Mucosa of rectum (tissue), 2 donors: ENCODE measurements at regions not wholly inside any gene's neighbourhood (a gene's known extent, or its start where the extent isn't known, plus 50 kb on each side); places are given as distances from the start of the nearest gene placed in this dataset.
A peak's percentile ranks its signal among the peaks of the same experiment; 100 is the strongest.

Experiments used
- H3K27ac ChIP-seq, 2 donors: one replicate each; pipeline ENCODE4 v1.7.0; 2013; ENCODE audit warnings: inconsistent platforms in 2 of 2, low read depth in 2 of 2, low read length in 2 of 2
- H3K27me3 ChIP-seq, 2 donors: one replicate each; pipeline ENCODE4 v1.7.0; 2013; ENCODE audit warnings: low read length in 2 of 2; ENCODE audit not compliant: control insufficient read depth in 2 of 2, insufficient read depth in 2 of 2
- H3K36me3 ChIP-seq, 2 donors: one replicate each; pipeline ENCODE4 v1.7.0; 2013; ENCODE audit warnings: low read length in 2 of 2; ENCODE audit not compliant: control insufficient read depth in 2 of 2, insufficient read depth in 2 of 2
- H3K4me1 ChIP-seq, 2 donors: one replicate each; pipeline ENCODE4 v1.7.0; 2013; ENCODE audit warnings: low read length in 2 of 2, mild to moderate bottlenecking in 1 of 2; ENCODE audit not compliant: control insufficient read depth in 2 of 2, insufficient read depth in 2 of 2
- H3K4me3 ChIP-seq, 2 donors: one replicate each; pipeline ENCODE4 v1.7.0; 2013; ENCODE audit warnings: low read length in 2 of 2
- H3K9ac ChIP-seq, 2 donors: one replicate each; pipeline ENCODE4 v1.7.0; 2013; ENCODE audit warnings: low read length in 2 of 2, low read depth in 1 of 2, mild to moderate bottlenecking in 1 of 2
- H3K9me3 ChIP-seq, 2 donors: one replicate each; pipeline ENCODE4 v1.7.0; 2013; ENCODE audit warnings: low read length in 2 of 2; ENCODE audit not compliant: control insufficient read depth in 2 of 2
- donor health status: healthy.
- donor health status: Normal muscosa, but diverticular disease.

DNA sequence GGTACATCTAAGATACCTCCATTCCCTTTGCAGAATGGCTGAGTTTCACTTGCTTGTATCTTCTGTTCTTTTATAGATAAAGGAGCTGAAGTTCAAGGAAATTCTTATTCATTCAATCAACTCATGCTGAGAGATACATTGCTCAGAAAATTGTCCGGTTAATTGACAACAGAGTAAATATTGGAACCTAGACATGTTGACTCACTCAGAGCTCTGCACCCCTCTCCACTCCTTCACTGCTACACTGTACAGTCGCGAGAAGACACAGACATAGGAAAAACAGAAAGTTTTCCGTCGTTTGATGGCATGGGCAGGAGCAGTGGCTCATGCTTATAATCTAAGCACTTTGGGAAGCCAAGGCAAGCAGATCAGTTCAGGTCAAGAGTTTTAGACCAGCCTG lies 690.5 kb upstream of the SOX9 start:
- Histone ChIP-seq H3K9ac (no peak overlapping the region), H3K4me3 (no peak overlapping the region), H3K36me3 (no peaks in the 10 kb centered on the region), H3K27ac (no peak overlapping the region), H3K9me3 (peaks cover 0 to 6% of the 10 kb centered on the region in 2 donors), H3K4me1 (no peaks in the 10 kb centered on the region), H3K27me3 (peaks cover 0 to 1% of the 10 kb centered on the region in 2 donors)

DNA sequence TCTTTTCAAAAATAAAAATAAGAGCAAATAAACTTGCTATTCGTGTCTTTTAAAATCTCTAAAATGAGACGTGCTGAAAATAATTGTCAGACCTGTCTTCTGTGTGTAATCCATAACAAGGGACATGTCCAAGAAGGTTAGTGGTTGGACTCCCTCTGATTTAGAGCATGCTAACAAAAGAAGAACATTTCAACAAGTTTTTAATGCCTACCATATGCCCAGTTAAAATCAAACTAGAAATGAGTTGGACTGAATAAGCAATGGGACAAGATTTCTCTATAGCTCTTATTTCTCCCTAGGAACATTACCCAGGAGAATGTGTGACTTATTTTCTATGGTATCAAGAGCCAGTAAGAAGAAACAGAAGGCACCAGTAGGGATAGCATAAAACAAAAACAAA lies 689.7 kb upstream of the SOX9 start:
- H3K4me1 ChIP-seq, result no peaks in the 10 kb centered on the region
- H3K9ac ChIP-seq, result no peak overlapping the region
- H3K9me3 ChIP-seq, result peaks cover 0 to 6% of the 10 kb centered on the region in 2 donors
- H3K27ac ChIP-seq, result no peak overlapping the region
- peaks cover 0 to 1% of the 10 kb centered on the region in 2 donors for H3K27me3 ChIP-seq
- no peaks in the 10 kb centered on the region for H3K36me3 ChIP-seq
- no peak overlapping the region for H3K4me3 ChIP-seq

DNA sequence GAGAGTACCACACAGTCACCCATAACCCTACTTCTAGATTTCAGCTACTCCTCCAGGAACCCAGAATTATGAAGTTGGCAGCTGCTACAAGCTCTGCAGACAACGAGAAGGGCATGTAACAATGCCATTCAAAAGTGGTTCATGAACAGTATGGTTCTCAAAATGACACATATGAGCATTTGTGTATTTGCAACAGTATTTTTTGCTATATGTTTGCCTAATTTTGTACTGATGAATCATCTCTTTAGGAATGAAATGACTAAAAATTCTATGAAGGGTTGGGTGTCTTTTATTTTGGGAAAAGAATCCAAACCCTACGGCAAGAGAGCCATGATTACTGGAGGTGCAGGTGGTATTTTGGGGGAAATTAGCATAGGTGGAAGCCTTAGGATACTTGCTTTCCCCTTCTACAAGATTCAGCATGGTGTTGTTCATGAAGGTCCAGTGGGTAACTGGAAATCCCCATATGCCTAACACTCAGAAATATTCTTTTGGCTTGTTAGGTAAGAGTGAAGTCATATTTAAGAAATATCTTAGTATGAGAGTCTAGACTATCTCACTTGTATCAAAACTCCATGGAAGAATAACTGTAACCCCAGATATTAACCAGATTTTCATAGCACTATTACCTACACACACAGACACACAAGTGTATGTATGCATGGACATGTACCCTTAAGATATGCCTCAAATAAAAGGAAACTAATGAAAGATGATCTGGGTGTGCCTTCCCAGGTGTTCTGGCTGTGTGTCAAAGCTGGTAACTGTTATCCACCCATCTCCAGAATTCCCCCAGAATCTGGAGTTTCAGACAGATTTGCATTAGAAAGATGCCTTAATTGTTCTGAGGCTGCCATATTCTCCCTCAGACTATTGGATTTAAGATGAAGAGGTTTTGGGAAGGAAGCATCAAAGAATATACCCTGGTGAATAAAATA lies 688.2 kb upstream of the SOX9 start:
- Histone ChIP-seq H3K27me3 (peaks cover 0 to 1% of the 10 kb centered on the region in 2 donors), H3K4me1 (no peaks in the 10 kb centered on the region), H3K9me3 (peaks cover 0 to 6% of the 10 kb centered on the region in 2 donors), H3K9ac (no peak overlapping the region), H3K4me3 (no peak overlapping the region), H3K27ac (no peak overlapping the region), H3K36me3 (no peaks in the 10 kb centered on the region)

DNA sequence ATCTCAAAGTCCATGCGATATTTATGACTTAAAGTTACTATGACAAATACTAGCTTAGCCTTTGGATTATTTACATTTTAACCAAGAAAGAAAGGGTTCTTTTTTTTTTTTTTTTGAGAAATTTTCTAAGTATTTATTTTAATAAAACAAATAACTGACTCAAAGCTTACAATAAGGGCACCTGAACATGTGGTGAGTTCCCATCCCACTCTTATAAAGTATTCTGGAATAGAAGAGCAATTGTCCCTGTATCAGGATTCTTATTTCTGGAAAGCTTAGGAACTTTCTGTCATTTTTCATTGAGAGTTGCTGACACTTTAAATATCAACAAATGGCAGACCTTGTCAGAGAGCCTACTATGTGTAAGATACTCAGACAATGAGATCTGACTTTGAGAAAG lies 686.1 kb upstream of the SOX9 start:
- H3K36me3 ChIP-seq, result no peaks in the 10 kb centered on the region
- no peak overlapping the region for H3K27ac ChIP-seq
- no peaks in the 10 kb centered on the region for H3K4me1 ChIP-seq
- peaks cover 0 to 1% of the 10 kb centered on the region in 2 donors for H3K27me3 ChIP-seq
- no peak overlapping the region for H3K9ac ChIP-seq
- H3K9me3 ChIP-seq, result no peaks in the 10 kb centered on the region
- no peak overlapping the region for H3K4me3 ChIP-seq

GRCh38 chr17:71436479-71436878 lies 684.3 kb upstream of the SOX9 start:
- H3K4me1 ChIP-seq, result no peaks in the 10 kb centered on the region
- no peak overlapping the region for H3K27ac ChIP-seq
- H3K9me3 ChIP-seq, result no peaks in the 10 kb centered on the region
- no peak overlapping the region for H3K4me3 ChIP-seq
- no peaks in the 10 kb centered on the region for H3K27me3 ChIP-seq
- H3K9ac ChIP-seq, result no peak overlapping the region
- no peaks in the 10 kb centered on the region for H3K36me3 ChIP-seq

DNA sequence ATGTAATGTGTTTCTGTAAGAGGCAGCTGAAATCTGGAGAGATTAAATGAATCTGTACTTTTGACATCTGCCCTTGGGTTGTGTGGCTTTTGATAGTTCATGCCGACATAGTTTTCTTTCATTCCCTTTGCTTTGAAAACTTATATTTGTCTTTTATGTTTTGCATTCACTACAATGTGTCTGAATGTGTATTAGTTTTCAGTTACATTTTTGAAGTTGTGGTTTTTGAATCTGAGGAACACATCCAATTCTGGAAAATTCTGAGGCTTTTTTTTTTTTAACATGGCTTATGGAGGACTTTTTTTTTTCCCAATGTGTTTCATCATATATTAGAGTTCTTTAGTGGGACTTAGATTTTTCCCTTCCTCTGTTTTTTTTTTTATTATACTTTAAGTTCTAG lies 683.7 kb upstream of the SOX9 start:
- Histone ChIP-seq H3K4me1 (no peaks in the 10 kb centered on the region), H3K9ac (no peak overlapping the region), H3K4me3 (no peak overlapping the region), H3K27me3 (no peaks in the 10 kb centered on the region), H3K36me3 (no peaks in the 10 kb centered on the region), H3K9me3 (no peaks in the 10 kb centered on the region), H3K27ac (no peak overlapping the region)

- Histone ChIP-seq H3K4me3 (no peak overlapping the region), H3K9ac (no peak overlapping the region), H3K27ac (no peak overlapping the region), H3K36me3 (no peaks in the 10 kb centered on the region), H3K4me1 (no peaks in the 10 kb centered on the region), H3K9me3 (no peaks in the 10 kb centered on the region), H3K27me3 (no peaks in the 10 kb centered on the region)
These were observed 682.1 kb upstream of the SOX9 start for GRCh38 chr17:71438631-71439146.

DNA sequence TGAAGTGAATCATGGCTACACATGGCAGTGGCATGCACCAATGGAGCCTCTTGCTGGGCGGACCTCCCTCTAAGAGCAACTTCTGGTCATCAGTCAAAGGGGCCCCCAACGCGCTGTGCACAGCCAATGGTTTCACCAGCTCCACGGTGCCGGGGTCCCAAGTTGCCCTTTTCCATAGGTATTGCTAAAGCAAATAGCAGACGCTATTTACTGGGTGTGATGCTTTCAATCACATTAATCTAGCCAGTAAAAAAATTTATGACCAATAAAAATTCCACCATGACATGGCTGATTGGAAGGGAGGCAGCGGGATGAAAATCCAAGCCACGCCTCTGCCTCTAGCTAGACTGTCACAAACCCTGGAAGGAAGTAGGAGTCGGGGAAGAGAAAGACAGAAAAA lies 680.3 kb upstream of the SOX9 start:
- Histone ChIP-seq H3K27me3 (no peaks in the 10 kb centered on the region), H3K36me3 (no peaks in the 10 kb centered on the region), H3K9me3 (no peaks in the 10 kb centered on the region), H3K9ac (no peak overlapping the region), H3K4me3 (peak overlapping the region in 1 of 2 donors; percentile 30), H3K4me1 (no peaks in the 10 kb centered on the region), H3K27ac (peak overlapping the region in 1 of 2 donors; percentile 67)

DNA sequence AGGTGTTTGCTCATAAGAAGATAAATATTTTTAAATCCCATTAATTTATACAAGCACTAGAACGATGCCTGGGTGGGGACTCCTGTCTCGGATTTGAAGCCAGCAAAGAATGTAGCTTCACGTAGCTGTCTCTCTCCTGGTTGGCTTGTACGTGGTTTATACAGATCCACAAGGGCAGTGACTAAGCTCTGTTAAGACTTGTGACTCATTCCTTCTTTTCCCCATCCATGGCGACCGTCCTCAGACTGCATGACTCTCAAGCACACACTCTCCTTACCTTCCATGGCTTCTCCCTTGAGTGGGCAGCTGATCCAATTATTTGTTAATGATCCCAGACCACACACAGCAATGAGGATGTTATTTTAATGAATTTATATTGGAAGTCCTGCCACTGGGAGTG lies 679.7 kb upstream of the SOX9 start:
- Histone ChIP-seq H3K27me3 (no peaks in the 10 kb centered on the region), H3K27ac (peak overlapping the region in 1 of 2 donors; percentile 67), H3K9me3 (no peaks in the 10 kb centered on the region), H3K36me3 (no peaks in the 10 kb centered on the region), H3K4me3 (peak overlapping the region in 1 of 2 donors; percentile 30), H3K9ac (no peak overlapping the region), H3K4me1 (no peaks in the 10 kb centered on the region)

GRCh38 chr17:71444078-71444477 lies 676.7 kb upstream of the SOX9 start:
- Histone ChIP-seq H3K36me3 (no peaks in the 10 kb centered on the region), H3K4me3 (no peak overlapping the region), H3K9ac (no peak overlapping the region), H3K27ac (no peak overlapping the region), H3K4me1 (no peaks in the 10 kb centered on the region), H3K9me3 (no peaks in the 10 kb centered on the region), H3K27me3 (no peaks in the 10 kb centered on the region)
